CD4-positive, alpha-beta T cell (primary cell): ENCODE measurements at regions not wholly inside any gene's neighbourhood (a gene's known extent, or its start where the extent isn't known, plus 50 kb on each side); places are given as distances from the start of the nearest gene placed in this dataset.

Experiments used
- ATAC-seq: fragments of 200-7000 bp; cut with Tn5 transposase; one replicate; pipeline ENCODE4 v1.10.0; 2022; ENCODE audit warnings: mild to moderate bottlenecking; ENCODE audit not compliant: poor library complexity
- CTCF ChIA-PET: fragments of 350-600 bp; sonication (Branson Sonifier 250); formaldehyde crosslinking; loops from one replicate; lab custom pipeline; 2021; ENCODE audit warnings: antibody characterized with exemption, inconsistent platforms; lab: Charles Lee
- POLR2A ChIA-PET: fragments of 350-600 bp; sonication (Branson Sonifier 250); formaldehyde crosslinking; loops from one replicate; lab custom pipeline; 2021; ENCODE audit warnings: antibody characterized with exemption, inconsistent platforms; lab: Charles Lee
- DNase-seq, 14 experiments: peaks; one replicate each; pipeline ENCODE4 v3.0.0-alpha.2; 2013 to 2020; ENCODE audit warnings: mixed read lengths in 2 of 14
- H3K27ac ChIP-seq, 2 donors: one replicate each; pipeline versions ENCODE4 v1.5.1 to v1.7.0; 2013; ENCODE audit warnings: low read length in 2 of 2, low read depth in 1 of 2, mild to moderate bottlenecking in 1 of 2
- H3K27me3 ChIP-seq, 2 experiments: 1 replicate in 1 of 2; 2 replicates in 1 of 2; pipeline versions ENCODE4 v1.6.1 to v1.7.0; 2013; ENCODE audit warnings: low read length in 2 of 2, control low read depth in 1 of 2, mild to moderate bottlenecking in 1 of 2, moderate library complexity in 1 of 2; ENCODE audit not compliant: insufficient read depth in 2 of 2, control insufficient read depth in 1 of 2
- H3K36me3 ChIP-seq: one replicate; pipeline ENCODE4 v1.6.1; 2013; ENCODE audit warnings: low read length, control low read depth; ENCODE audit not compliant: insufficient read depth
- H3K4me1 ChIP-seq: one replicate; pipeline ENCODE4 v1.6.1; 2013; ENCODE audit warnings: low read length, control low read depth; ENCODE audit not compliant: insufficient read depth
- H3K4me3 ChIP-seq: one replicate; pipeline ENCODE4 v1.5.1; 2013; ENCODE audit warnings: mild to moderate bottlenecking, low read length, moderate library complexity
- H3K9me3 ChIP-seq, 2 experiments: 1 replicate in 1 of 2; 2 replicates in 1 of 2; pipeline versions ENCODE4 v1.6.1 to v1.7.0; 2013; ENCODE audit warnings: low read length in 2 of 2, mild to moderate bottlenecking in 2 of 2, control low read depth in 1 of 2, moderate library complexity in 1 of 2; ENCODE audit not compliant: control insufficient read depth in 1 of 2, insufficient read depth in 1 of 2
- H3K27ac Mint-ChIP-seq: one replicate; pipeline ENCODE4 v1.8.0; 2020; ENCODE audit warnings: mixed read lengths
- H3K27me3 Mint-ChIP-seq: one replicate; pipeline ENCODE4 v1.8.0; 2021; ENCODE audit warnings: mixed read lengths
- H3K36me3 Mint-ChIP-seq: one replicate; pipeline ENCODE4 v1.8.0; 2021; ENCODE audit warnings: low read depth, mixed read lengths
- H3K4me1 Mint-ChIP-seq: one replicate; pipeline ENCODE4 v1.8.0; 2021; ENCODE audit warnings: low read depth, mixed read lengths
- H3K4me3 Mint-ChIP-seq: one replicate; pipeline ENCODE4 v1.8.0; 2020; ENCODE audit warnings: mild to moderate bottlenecking, mixed read lengths
- H3K9me3 Mint-ChIP-seq: one replicate; pipeline ENCODE4 v1.8.0; 2020; ENCODE audit warnings: mixed read lengths
- intact Hi-C, 2 experiments: fragments of 100-400 bp; cut with DNase I in 1 of 2; cut with micrococcal nuclease in 1 of 2; formaldehyde crosslinking; loops; one replicate each; pipeline versions ENCODE4 v1.15.1 to v1.9.0; 2023 to 2025; cut with DNase I, micrococcal nuclease
- TF ChIP-seq, protein P1 (sequence below): fragments of 200-600 bp; IDR thresholded peaks from one replicate; pipeline ENCODE4 v1.8.0; 2022; ENCODE audit warnings: antibody characterized with exemption, mild to moderate bottlenecking

DNA sequence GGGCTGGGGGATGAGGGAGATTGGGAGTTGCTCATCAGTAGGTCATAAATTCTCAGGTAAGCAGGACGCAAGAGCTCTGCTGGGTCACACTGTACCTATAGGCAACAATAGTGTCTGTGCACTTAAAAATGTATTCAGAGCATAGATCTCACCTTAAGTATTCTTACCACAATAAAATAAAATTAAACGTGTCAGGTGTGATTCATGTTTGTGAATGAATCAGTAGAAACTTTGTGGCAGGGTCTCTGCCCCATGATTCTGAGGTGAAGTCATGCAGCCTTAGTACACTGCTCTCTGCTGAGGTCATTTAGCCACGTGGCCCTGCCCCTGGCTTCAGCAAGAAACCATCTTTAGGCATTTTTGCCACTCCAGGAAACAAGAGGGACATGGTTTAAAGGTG, 253.8 kb downstream of the FBXO15 start:
- POLR2A ChIA-PET, result no interaction called here
- peaks cover 14% of the 10 kb centered on the region for H3K27me3 Mint-ChIP-seq
- Histone ChIP-seq H3K9me3 (peaks cover 0 to 4% of the 10 kb centered on the region in 2 experiments), H3K4me3 (no peak overlapping the region), H3K36me3 (no peaks in the 10 kb centered on the region), H3K27ac (no peak overlapping the region), H3K27me3 (no peaks in the 10 kb centered on the region), H3K4me1 (no peaks in the 10 kb centered on the region)
- no peaks in the 10 kb centered on the region for H3K4me1 Mint-ChIP-seq
- TF ChIP-seq, protein P1, sequence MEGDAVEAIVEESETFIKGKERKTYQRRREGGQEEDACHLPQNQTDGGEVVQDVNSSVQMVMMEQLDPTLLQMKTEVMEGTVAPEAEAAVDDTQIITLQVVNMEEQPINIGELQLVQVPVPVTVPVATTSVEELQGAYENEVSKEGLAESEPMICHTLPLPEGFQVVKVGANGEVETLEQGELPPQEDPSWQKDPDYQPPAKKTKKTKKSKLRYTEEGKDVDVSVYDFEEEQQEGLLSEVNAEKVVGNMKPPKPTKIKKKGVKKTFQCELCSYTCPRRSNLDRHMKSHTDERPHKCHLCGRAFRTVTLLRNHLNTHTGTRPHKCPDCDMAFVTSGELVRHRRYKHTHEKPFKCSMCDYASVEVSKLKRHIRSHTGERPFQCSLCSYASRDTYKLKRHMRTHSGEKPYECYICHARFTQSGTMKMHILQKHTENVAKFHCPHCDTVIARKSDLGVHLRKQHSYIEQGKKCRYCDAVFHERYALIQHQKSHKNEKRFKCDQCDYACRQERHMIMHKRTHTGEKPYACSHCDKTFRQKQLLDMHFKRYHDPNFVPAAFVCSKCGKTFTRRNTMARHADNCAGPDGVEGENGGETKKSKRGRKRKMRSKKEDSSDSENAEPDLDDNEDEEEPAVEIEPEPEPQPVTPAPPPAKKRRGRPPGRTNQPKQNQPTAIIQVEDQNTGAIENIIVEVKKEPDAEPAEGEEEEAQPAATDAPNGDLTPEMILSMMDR, result no peak
- H3K36me3 Mint-ChIP-seq, result no peaks in the 10 kb centered on the region
- no peak overlapping the region for H3K27ac Mint-ChIP-seq
- CTCF ChIA-PET, result no interaction called here
- ATAC-seq, result no peak
- intact Hi-C loops, result no loop called here
- H3K4me3 Mint-ChIP-seq, result no peak overlapping the region
- H3K9me3 Mint-ChIP-seq, result no peaks in the 10 kb centered on the region
- DNase-seq, result no peak

DNA sequence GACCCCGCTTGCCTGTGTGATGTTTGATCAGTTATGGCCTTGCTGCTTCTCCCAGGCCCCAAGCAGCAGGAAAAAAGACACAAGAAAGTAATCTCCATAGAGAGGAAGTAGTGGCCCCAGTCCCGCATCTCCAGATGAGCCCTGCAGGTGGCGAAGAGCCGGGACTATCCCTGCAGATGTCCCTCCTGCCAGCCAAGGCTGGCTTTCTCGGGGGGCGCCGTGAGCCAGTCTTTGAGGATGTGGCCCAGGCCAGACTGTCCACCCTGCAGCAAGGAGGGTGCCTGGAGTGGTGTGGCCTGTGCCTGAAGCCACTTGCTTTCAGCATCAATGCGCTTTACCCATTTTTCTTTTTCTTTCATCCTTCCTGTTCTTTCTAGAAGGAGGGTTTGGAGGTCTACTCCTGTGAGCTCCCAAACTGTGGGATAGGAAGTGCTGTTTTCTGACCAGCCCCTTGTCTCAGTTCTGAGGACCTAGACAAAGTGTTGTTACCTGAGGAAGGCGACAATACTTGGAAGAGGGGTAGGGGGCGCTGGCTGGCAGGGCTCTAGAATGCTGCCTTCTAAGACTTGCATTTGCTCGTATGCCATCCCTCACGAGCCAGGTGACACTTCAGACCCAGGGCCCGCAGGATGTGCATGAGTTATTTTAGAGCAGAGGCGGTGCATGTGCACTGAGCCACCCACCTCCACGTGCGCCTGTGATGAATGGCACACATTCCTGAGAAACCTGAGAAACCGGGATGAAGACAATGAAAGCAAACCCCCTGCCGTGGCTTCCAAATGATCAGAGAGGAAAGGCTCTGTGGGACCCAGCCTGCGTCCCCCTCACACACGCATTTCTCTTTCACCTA, 255.8 kb downstream of the FBXO15 start:
- ChIA-PET CTCF (no interaction called here), POLR2A (no interaction called here)
- H3K36me3 ChIP-seq, result no peaks in the 10 kb centered on the region
- H3K27ac Mint-ChIP-seq, result no peak overlapping the region
- no peaks in the 10 kb centered on the region for H3K36me3 Mint-ChIP-seq
- no peaks in the 10 kb centered on the region for H3K4me1 Mint-ChIP-seq
- H3K27ac ChIP-seq, result no peak overlapping the region
- ATAC-seq, result no peak
- H3K4me3 Mint-ChIP-seq, result no peak overlapping the region
- H3K4me1 ChIP-seq, result no peaks in the 10 kb centered on the region
- TF ChIP-seq, protein P1, result no peak
- no peak for DNase-seq
- H3K27me3 Mint-ChIP-seq, result peaks cover 10% of the 10 kb centered on the region
- H3K9me3 Mint-ChIP-seq, result no peaks in the 10 kb centered on the region
- intact Hi-C loops, result no loop called here
- H3K9me3 ChIP-seq, result peaks cover 0 to 4% of the 10 kb centered on the region in 2 experiments
- no peaks in the 10 kb centered on the region for H3K27me3 ChIP-seq
- H3K4me3 ChIP-seq, result no peak overlapping the region

DNA sequence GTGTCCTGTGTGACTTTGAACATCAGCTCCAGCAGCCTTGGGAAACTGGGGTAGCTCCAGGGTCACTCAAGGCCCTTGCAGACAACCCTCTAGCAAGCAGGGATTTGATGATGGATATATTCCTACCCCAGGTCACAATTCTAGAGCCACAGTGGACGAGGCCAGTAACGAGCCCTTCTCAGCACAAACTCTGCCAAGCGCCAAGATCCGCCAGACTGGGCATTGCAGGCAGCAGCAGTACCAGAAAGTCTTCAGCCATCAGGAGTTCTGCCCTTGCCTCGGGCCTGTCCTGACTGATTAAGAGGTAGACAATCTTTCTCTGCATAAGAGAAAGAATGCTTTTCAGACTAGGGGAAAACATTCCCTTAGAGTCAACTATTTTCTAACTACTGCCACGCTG, 259.1 kb downstream of the FBXO15 start:
- Histone ChIP-seq H3K4me1 (no peaks in the 10 kb centered on the region), H3K4me3 (no peak overlapping the region), H3K9me3 (peaks cover 0 to 4% of the 10 kb centered on the region in 2 experiments), H3K27me3 (no peaks in the 10 kb centered on the region), H3K27ac (no peak overlapping the region), H3K36me3 (no peaks in the 10 kb centered on the region)
- no peak overlapping the region for H3K4me3 Mint-ChIP-seq
- no peaks in the 10 kb centered on the region for H3K9me3 Mint-ChIP-seq
- H3K36me3 Mint-ChIP-seq, result no peaks in the 10 kb centered on the region
- ChIA-PET CTCF (no interaction called here), POLR2A (no interaction called here)
- H3K27me3 Mint-ChIP-seq, result peaks cover 10% of the 10 kb centered on the region
- H3K4me1 Mint-ChIP-seq, result no peaks in the 10 kb centered on the region
- ATAC-seq (no peak), DNase-seq (no peak)
- intact Hi-C loops, result no loop called here
- TF ChIP-seq, protein P1, result no peak
- H3K27ac Mint-ChIP-seq, result no peak overlapping the region
